ENCODE measurements at regions not wholly inside any gene's neighbourhood (a gene's known extent, or its start where the extent isn't known, plus 50 kb on each side); places are given as distances from the start of the nearest gene placed in this dataset.

GRCh38 chr7:13639396-13639795 lies 350.1 kb downstream of the ETV1 start:
- no peak overlapping the region for H3K4me3 ChIP-seq (ENCODE audit: low read depth, low read length)
- no peaks in the 10 kb centered on the region for H3K27me3 ChIP-seq (ENCODE audit: control insufficient read depth, insufficient read depth, low read length)
- ChIA-PET CTCF (no interaction called here), POLR2A (no interaction called here)
- no peak for DNase-seq (ENCODE audit: low read depth)
- no peak for TF ChIP-seq CTCF (IDR thresholded peaks at IDR 0.05; ENCODE audit: insufficient read depth, low read depth, low read length)
- no peaks in the 10 kb centered on the region for H3K36me3 ChIP-seq (ENCODE audit: control insufficient read depth, insufficient read depth, low read length)

- ChIA-PET POLR2A (no interaction called here), CTCF (no interaction called here)
- no peak for DNase-seq (ENCODE audit: low read depth)
- Histone ChIP-seq H3K27me3 (ENCODE audit: control insufficient read depth, insufficient read depth, low read length) (no peaks in the 10 kb centered on the region), H3K36me3 (ENCODE audit: control insufficient read depth, insufficient read depth, low read length) (no peaks in the 10 kb centered on the region), H3K4me3 (ENCODE audit: low read depth, low read length) (no peak overlapping the region)
- TF ChIP-seq CTCF (IDR thresholded peaks at IDR 0.05; ENCODE audit: insufficient read depth, low read depth, low read length), result no peak
Measured at GRCh38 chr7:13641714-13642113, 347.8 kb downstream of the ETV1 start.

- H3K36me3 ChIP-seq (ENCODE audit: control insufficient read depth, insufficient read depth, low read length), result no peaks in the 10 kb centered on the region
- no peak overlapping the region for H3K4me3 ChIP-seq (ENCODE audit: low read depth, low read length)
- POLR2A ChIA-PET, result no interaction called here
- no peak for TF ChIP-seq CTCF (IDR thresholded peaks at IDR 0.05; ENCODE audit: insufficient read depth, low read depth, low read length)
- no peaks in the 10 kb centered on the region for H3K27me3 ChIP-seq (ENCODE audit: control insufficient read depth, insufficient read depth, low read length)
- no peak for DNase-seq (ENCODE audit: low read depth)
- CTCF ChIA-PET, result no interaction called here
Measured at GRCh38 chr7:13651167-13651566, 338.3 kb downstream of the ETV1 start.

- H3K36me3 ChIP-seq (ENCODE audit: control insufficient read depth, insufficient read depth, low read length), result no peaks in the 10 kb centered on the region
- ChIA-PET POLR2A (no interaction called here), CTCF (no interaction called here)
- DNase-seq (ENCODE audit: low read depth), result no peak
- TF ChIP-seq CTCF (IDR thresholded peaks at IDR 0.05; ENCODE audit: insufficient read depth, low read depth, low read length), result no peak
- H3K27me3 ChIP-seq (ENCODE audit: control insufficient read depth, insufficient read depth, low read length), result no peaks in the 10 kb centered on the region
- H3K4me3 ChIP-seq (ENCODE audit: low read depth, low read length), result no peak overlapping the region
Measured at GRCh38 chr7:13656330-13656729, 333.1 kb downstream of the ETV1 start.

- TF ChIP-seq CTCF (IDR thresholded peaks at IDR 0.05; ENCODE audit: insufficient read depth, low read depth, low read length), result no peak
- Histone ChIP-seq H3K27me3 (ENCODE audit: control insufficient read depth, insufficient read depth, low read length) (no peaks in the 10 kb centered on the region), H3K36me3 (ENCODE audit: control insufficient read depth, insufficient read depth, low read length) (no peaks in the 10 kb centered on the region), H3K4me3 (ENCODE audit: low read depth, low read length) (no peak overlapping the region)
- no peak for DNase-seq (ENCODE audit: low read depth)
- CTCF ChIA-PET, result no interaction called here
- POLR2A ChIA-PET, result no interaction called here
Measured at GRCh38 chr7:13673290-13673689, 316.2 kb downstream of the ETV1 start.

All from BJ (cell line).